Keratinocyte (primary cell): ENCODE measurements at regions not wholly inside any gene's neighbourhood (a gene's known extent, or its start where the extent isn't known, plus 50 kb on each side); places are given as distances from the start of the nearest gene placed in this dataset.
"Not testable (repeated sequence)": the region's sequence is repeated elsewhere in the genome, so short reads cannot be mapped to it uniquely, and the experiment has no call there.

Experiments used
- DNase-seq: peaks from one replicate; pipeline ENCODE4 v3.0.0-alpha.2; 2011; ENCODE audit warnings: low read depth, missing footprints, low spot score
- FAIRE-seq: peaks from 2 replicates; lab custom pipeline; 2011; peaks lifted over from hg19 to GRCh38; lab: Jason Lieb, UNC
- H2AFZ ChIP-seq: 2 replicates; pipeline ENCODE4 v1.6.0; 2012; ENCODE audit warnings: low read length, control low read depth, inconsistent platforms; ENCODE audit not compliant: control insufficient read depth
- H3K27ac ChIP-seq: 2 replicates; pipeline ENCODE4 v1.5.1; 2011; ENCODE audit warnings: low read length; ENCODE audit not compliant: control insufficient read depth, insufficient read depth
- H3K27me3 ChIP-seq: 3 replicates; pipeline ENCODE4 v1.6.0; 2011; ENCODE audit warnings: low read length; ENCODE audit not compliant: control insufficient read depth, insufficient read depth; ENCODE audit errors: extremely low read depth
- H3K36me3 ChIP-seq, 2 experiments: 2 replicates in 1 of 2; 3 replicates in 1 of 2; pipeline ENCODE4 v1.5.1; 2011; ENCODE audit warnings: low read length in 2 of 2, mild to moderate bottlenecking in 1 of 2; ENCODE audit not compliant: control insufficient read depth in 2 of 2, insufficient read depth in 2 of 2; ENCODE audit errors: extremely low read depth in 1 of 2
- H3K4me1 ChIP-seq: 3 replicates; pipeline ENCODE4 v1.5.1; 2011; ENCODE audit warnings: low read length; ENCODE audit not compliant: control insufficient read depth, insufficient read depth; ENCODE audit errors: extremely low read depth
- H3K4me2 ChIP-seq: 3 replicates; pipeline ENCODE4 v1.6.0; 2011; ENCODE audit warnings: low read depth, low read length; ENCODE audit not compliant: control insufficient read depth, insufficient read depth; ENCODE audit errors: extremely low read depth
- H3K4me3 ChIP-seq, 3 experiments: fragments of 200-600 bp in 1 of 3; sonication (generic) in 1 of 3; 2 replicates in 2 of 3; 3 replicates in 1 of 3; pipeline ENCODE4 v1.5.1; 2011 to 2016; ENCODE audit warnings: low read length in 3 of 3, mild to moderate bottlenecking in 3 of 3, control low read depth in 2 of 3, inconsistent platforms in 1 of 3, low read depth in 1 of 3, mixed read lengths in 1 of 3, mixed run types in 1 of 3, moderate library complexity in 1 of 3; ENCODE audit not compliant: control insufficient read depth in 2 of 3, insufficient read depth in 2 of 3; ENCODE audit errors: extremely low read depth in 1 of 3
- H3K79me2 ChIP-seq: 2 replicates; pipeline ENCODE4 v1.6.0; 2012; ENCODE audit warnings: low read length; ENCODE audit not compliant: control insufficient read depth, insufficient read depth
- H3K9ac ChIP-seq: 3 replicates; pipeline ENCODE4 v1.6.0; 2011; ENCODE audit warnings: low read length; ENCODE audit not compliant: control insufficient read depth, insufficient read depth; ENCODE audit errors: extremely low read depth
- H3K9me1 ChIP-seq: 3 replicates; pipeline ENCODE4 v1.6.0; 2011; ENCODE audit warnings: low read length; ENCODE audit not compliant: control insufficient read depth, insufficient read depth; ENCODE audit errors: extremely low read depth
- H3K9me3 ChIP-seq: 2 replicates; pipeline ENCODE4 v1.5.1; 2012; ENCODE audit warnings: low read depth, low read length; ENCODE audit not compliant: control insufficient read depth
- H4K20me1 ChIP-seq: 3 replicates; pipeline ENCODE4 v1.6.0; 2011; ENCODE audit warnings: low read length; ENCODE audit not compliant: control insufficient read depth, insufficient read depth; ENCODE audit errors: extremely low read depth
- EZH2 ChIP-seq: IDR thresholded peaks from one replicate; pipeline ENCODE4 v1.6.1; 2012; ENCODE audit warnings: inconsistent platforms, mild to moderate bottlenecking, low read length, moderate library complexity
- dilution Hi-C: fragments of 300-500 bp; cut with MboI; formaldehyde crosslinking; loops from one replicate; pipeline ENCODE4 v1.7.0; 2020; ENCODE audit warnings: low sequenced_read_pairs; ENCODE audit not compliant: extremely low pct_ligation_motif_present
- TF ChIP-seq, protein P1 (sequence below), 3 experiments: IDR thresholded peaks in 1 of 3; conservative IDR thresholded peaks in 1 of 3; optimal IDR thresholded peaks in 1 of 3; 2 replicates in 2 of 3; 3 replicates in 1 of 3; pipeline versions ENCODE3 to v1.5.1; 2011; ENCODE audit warnings: low read length in 3 of 3, mild to moderate bottlenecking in 3 of 3, moderate library complexity in 2 of 3, control low read depth in 1 of 3, inconsistent platforms in 1 of 3; ENCODE audit not compliant: insufficient read depth in 2 of 3; ENCODE audit errors: extremely low read depth in 1 of 3

DNA sequence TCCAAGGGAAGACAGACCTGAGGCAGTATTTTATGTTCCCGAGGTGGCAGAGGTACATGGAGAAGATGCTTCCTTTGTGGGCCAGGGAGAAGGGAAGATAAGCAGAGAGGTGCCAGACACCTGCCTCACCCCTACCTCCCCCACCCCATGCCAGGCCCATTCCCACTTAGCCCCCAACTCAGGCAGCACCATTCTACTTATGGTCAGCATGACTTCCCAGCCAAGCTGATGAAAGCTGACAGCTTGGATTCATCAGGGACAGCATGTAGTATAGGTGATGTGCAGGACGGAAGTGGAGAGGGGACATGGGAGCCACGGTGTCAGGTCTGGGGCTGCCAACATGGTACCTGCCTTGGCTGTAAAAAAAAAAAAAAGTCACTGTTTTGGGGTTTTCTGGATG lies 57.5 kb upstream of the CSPG4 start:
- dilution Hi-C loops, result no loop called here
- Histone ChIP-seq H4K20me1 (no peaks in the 10 kb centered on the region), H3K9me3 (no peaks in the 10 kb centered on the region), H3K9me1 (no peaks in the 10 kb centered on the region), H3K36me3 (no peaks in the 10 kb centered on the region), H3K27me3 (no peaks in the 10 kb centered on the region), H3K4me1 (no peaks in the 10 kb centered on the region), H3K79me2 (no peaks in the 10 kb centered on the region), H3K4me3 (no peak overlapping the region), H3K4me2 (no peak overlapping the region), H2AFZ (no peak overlapping the region), H3K27ac (no peak overlapping the region), H3K9ac (no peak overlapping the region)
- FAIRE-seq (no peak), DNase-seq (no peak)
- no peak for TF ChIP-seq EZH2
- TF ChIP-seq, protein P1, sequence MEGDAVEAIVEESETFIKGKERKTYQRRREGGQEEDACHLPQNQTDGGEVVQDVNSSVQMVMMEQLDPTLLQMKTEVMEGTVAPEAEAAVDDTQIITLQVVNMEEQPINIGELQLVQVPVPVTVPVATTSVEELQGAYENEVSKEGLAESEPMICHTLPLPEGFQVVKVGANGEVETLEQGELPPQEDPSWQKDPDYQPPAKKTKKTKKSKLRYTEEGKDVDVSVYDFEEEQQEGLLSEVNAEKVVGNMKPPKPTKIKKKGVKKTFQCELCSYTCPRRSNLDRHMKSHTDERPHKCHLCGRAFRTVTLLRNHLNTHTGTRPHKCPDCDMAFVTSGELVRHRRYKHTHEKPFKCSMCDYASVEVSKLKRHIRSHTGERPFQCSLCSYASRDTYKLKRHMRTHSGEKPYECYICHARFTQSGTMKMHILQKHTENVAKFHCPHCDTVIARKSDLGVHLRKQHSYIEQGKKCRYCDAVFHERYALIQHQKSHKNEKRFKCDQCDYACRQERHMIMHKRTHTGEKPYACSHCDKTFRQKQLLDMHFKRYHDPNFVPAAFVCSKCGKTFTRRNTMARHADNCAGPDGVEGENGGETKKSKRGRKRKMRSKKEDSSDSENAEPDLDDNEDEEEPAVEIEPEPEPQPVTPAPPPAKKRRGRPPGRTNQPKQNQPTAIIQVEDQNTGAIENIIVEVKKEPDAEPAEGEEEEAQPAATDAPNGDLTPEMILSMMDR (optimal IDR thresholded peaks at IDR 0.05 in 1 of 3, IDR thresholded peaks at IDR 0.05 in 1 of 3, conservative IDR thresholded peaks at IDR 0.05 in 1 of 3; ENCODE audit: extremely low read depth in 1 of 3, insufficient read depth in 2 of 3, low read length in 3 of 3), result no peak

DNA sequence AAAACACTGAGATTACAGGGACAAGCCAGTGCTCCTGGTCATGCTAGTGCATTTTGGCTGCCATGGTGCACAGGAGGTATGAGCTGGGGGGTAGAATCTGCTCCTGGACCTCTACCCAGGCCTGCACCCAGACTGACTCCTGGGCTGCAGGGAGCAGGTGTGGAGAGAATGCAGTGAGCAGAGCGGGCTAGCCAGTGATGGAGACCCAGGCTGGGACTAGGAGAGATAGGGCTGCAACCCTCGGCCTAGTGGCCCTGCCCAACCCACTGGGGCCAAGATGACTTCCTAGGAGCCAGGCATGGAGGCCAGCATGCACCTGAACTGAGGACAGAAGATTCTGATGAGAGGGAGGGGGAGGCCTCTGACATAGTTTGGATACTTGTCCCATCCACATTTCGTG lies 55.9 kb upstream of the CSPG4 start:
- dilution Hi-C loops, H3K27me3 ChIP-seq, DNase-seq, H3K79me2 ChIP-seq, H2AFZ ChIP-seq, FAIRE-seq, H3K9ac ChIP-seq, H3K4me3 ChIP-seq, H3K9me1 ChIP-seq, H4K20me1 ChIP-seq, H3K4me2 ChIP-seq, H3K27ac ChIP-seq, H3K9me3 ChIP-seq, H3K4me1 ChIP-seq, H3K36me3 ChIP-seq: not testable (repeated sequence)

DNA sequence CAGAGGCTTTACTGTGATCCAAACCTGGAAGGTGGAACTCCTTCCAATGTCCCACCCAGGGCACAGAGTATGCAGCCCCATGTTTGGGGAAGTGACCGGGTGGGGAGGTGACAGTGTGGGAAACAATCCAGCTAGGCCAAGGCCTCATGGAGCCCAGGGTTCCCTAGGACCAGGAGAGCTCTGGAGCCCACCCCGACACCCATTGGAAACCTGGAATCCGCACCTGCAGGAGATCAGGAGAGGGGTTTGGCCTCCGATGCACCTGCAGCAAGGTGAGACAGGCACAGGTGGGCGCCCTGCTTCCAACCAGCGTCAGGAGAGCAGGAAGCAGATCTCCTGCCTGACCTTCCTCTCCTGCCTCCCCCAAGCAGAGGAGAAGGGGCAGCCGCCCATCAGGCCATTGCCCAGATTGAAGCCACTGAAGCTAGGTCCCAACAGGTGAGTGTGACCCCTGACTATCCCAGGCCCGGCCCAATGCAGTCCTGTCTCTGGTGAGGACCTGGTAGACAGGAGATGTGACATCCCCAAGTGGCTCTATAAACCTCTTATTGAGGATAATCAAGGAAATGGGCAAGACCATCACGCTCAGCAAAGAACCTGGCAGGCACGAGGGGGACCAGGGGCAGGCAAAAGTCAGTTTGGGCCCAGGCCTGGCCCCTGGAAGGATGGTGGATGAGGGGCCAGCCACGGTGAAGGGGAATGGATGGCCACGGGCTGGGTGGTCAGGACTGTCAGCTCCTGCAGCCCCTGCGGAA lies 53.1 kb upstream of the CSPG4 start:
- H3K27me3 ChIP-seq, H3K79me2 ChIP-seq, H3K9ac ChIP-seq, H3K9me3 ChIP-seq, H2AFZ ChIP-seq, H3K27ac ChIP-seq, H4K20me1 ChIP-seq, H3K9me1 ChIP-seq, FAIRE-seq, H3K4me1 ChIP-seq, H3K4me2 ChIP-seq, H3K36me3 ChIP-seq, dilution Hi-C loops, DNase-seq, H3K4me3 ChIP-seq: not testable (repeated sequence)

DNA sequence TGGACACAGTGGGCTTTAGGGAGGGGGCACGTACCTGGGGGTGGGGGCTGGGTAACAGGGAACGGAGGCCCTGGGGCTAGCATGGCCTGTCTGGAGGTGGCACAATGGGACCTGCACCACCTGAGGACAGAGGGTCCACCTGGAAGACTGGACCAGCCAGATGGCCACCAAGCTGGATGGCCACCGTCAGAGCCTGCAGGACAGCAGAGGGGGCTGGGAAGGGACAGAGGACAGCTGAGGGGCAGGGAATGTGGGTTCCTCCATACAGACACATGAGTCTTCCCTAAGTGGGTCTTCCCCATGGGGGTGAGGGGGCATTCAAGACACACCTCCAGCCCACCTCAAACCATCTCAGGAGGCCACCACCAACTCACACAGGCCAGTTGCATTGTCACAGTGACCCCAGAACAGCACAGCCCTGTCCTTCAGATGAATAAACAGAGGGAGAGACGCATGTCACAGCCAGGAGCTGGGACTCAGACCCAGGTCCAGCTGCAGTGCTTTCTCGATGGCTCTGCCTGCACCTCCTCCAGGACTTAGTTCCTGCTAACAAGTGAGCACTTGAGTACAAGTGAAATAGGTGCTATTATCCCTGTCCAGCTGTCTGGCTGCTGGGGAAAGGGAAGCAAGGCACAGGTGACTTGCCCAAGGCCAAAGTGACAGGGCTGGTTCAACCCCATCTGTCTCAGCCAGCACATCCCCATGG lies 52.4 kb upstream of the CSPG4 start:
- H3K9ac ChIP-seq, H3K9me3 ChIP-seq, DNase-seq, H2AFZ ChIP-seq, H3K27me3 ChIP-seq, H3K36me3 ChIP-seq, H3K27ac ChIP-seq, H3K4me2 ChIP-seq, H3K79me2 ChIP-seq, dilution Hi-C loops, FAIRE-seq, H3K9me1 ChIP-seq, H3K4me1 ChIP-seq, H4K20me1 ChIP-seq, H3K4me3 ChIP-seq: not testable (repeated sequence)
